ENCODE measurements at regions not wholly inside any gene's neighbourhood (a gene's known extent, or its start where the extent isn't known, plus 50 kb on each side); places are given as distances from the start of the nearest gene placed in this dataset.

- no peak for TF ChIP-seq EZH2phosphoT487 (IDR thresholded peaks at IDR 0.05)
- TF ChIP-seq, protein P1, sequence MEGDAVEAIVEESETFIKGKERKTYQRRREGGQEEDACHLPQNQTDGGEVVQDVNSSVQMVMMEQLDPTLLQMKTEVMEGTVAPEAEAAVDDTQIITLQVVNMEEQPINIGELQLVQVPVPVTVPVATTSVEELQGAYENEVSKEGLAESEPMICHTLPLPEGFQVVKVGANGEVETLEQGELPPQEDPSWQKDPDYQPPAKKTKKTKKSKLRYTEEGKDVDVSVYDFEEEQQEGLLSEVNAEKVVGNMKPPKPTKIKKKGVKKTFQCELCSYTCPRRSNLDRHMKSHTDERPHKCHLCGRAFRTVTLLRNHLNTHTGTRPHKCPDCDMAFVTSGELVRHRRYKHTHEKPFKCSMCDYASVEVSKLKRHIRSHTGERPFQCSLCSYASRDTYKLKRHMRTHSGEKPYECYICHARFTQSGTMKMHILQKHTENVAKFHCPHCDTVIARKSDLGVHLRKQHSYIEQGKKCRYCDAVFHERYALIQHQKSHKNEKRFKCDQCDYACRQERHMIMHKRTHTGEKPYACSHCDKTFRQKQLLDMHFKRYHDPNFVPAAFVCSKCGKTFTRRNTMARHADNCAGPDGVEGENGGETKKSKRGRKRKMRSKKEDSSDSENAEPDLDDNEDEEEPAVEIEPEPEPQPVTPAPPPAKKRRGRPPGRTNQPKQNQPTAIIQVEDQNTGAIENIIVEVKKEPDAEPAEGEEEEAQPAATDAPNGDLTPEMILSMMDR (IDR thresholded peaks at IDR 0.05): no peak
- TF ChIP-seq EZH2 (IDR thresholded peaks at IDR 0.05): no peak
These were observed 73.6 kb upstream of the KCNK12 start for GRCh38 chr2:47644351-47644750.

All from neural progenitor cell (in vitro differentiated cells).